ENCODE measurements at regions not wholly inside any gene's neighbourhood (a gene's known extent, or its start where the extent isn't known, plus 50 kb on each side); places are given as distances from the start of the nearest gene placed in this dataset.

DNA sequence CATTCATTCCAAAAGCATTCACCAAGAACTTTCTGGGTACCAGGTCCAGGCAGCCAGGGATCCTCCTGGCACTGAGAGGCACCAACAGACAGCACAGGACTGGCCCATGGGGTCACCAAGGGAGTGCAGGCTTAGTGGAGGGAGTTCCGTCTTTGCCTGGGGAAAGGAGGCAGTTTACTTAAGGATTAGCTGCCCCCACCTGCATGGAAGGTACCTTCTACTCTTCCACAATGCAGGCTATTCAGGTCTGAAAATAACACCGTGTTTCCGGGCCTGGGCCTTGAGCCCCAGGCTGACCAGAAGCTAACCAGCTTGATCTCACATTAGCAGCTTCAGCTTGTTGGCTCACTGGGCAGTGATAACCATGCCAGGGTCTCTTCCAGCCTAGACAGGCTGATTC is 199.4 kb downstream of the FOXA2 start:
- TF ChIP-seq TEAD4 (IDR thresholded peaks at IDR 0.05; ENCODE audit: low read length) (no peak), TEAD4 (CRISPR knock-in tag; IDR thresholded peaks at IDR 0.05; ENCODE audit: borderline replicate concordance) (no peak), POLR2A (conservative IDR thresholded peaks at IDR 0.05) (no peak), FOXM1 (IDR thresholded peaks at IDR 0.05; ENCODE audit: low read depth) (no peak), FOXM1 (CRISPR knock-in tag; IDR thresholded peaks at IDR 0.05; ENCODE audit: low read depth) (no peak), EP300 (IDR thresholded peaks at IDR 0.05; ENCODE audit: low read length) (no peak), JUND (IDR thresholded peaks at IDR 0.05; ENCODE audit: borderline replicate concordance, low read depth, low read length) (no peak), JUND (tag; IDR thresholded peaks at IDR 0.05; ENCODE audit: borderline replicate concordance, low read depth, low read length) (no peak), ZNF785 (CRISPR knock-in tag; IDR thresholded peaks at IDR 0.05) (no peak), SIX5 (IDR thresholded peaks at IDR 0.05; ENCODE audit: borderline replicate concordance in 1 of 2, insufficient read depth in 1 of 2, low read depth in 1 of 2, low read length in 2 of 2) (no peak), RAD21 (CRISPR knock-in tag; conservative IDR thresholded peaks at IDR 0.05 in 1 of 2, IDR thresholded peaks at IDR 0.05 in 1 of 2) (no peak), SP1 (CRISPR knock-in tag; IDR thresholded peaks at IDR 0.05) (no peak)
- TF ChIP-seq, protein P1, sequence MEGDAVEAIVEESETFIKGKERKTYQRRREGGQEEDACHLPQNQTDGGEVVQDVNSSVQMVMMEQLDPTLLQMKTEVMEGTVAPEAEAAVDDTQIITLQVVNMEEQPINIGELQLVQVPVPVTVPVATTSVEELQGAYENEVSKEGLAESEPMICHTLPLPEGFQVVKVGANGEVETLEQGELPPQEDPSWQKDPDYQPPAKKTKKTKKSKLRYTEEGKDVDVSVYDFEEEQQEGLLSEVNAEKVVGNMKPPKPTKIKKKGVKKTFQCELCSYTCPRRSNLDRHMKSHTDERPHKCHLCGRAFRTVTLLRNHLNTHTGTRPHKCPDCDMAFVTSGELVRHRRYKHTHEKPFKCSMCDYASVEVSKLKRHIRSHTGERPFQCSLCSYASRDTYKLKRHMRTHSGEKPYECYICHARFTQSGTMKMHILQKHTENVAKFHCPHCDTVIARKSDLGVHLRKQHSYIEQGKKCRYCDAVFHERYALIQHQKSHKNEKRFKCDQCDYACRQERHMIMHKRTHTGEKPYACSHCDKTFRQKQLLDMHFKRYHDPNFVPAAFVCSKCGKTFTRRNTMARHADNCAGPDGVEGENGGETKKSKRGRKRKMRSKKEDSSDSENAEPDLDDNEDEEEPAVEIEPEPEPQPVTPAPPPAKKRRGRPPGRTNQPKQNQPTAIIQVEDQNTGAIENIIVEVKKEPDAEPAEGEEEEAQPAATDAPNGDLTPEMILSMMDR (IDR thresholded peaks at IDR 0.05 in 2 of 3, conservative IDR thresholded peaks at IDR 0.05 in 1 of 3; ENCODE audit: insufficient read depth in 2 of 3, low read depth in 1 of 3, low read length in 3 of 3) = no peak
- TF ChIP-seq, protein P2, sequence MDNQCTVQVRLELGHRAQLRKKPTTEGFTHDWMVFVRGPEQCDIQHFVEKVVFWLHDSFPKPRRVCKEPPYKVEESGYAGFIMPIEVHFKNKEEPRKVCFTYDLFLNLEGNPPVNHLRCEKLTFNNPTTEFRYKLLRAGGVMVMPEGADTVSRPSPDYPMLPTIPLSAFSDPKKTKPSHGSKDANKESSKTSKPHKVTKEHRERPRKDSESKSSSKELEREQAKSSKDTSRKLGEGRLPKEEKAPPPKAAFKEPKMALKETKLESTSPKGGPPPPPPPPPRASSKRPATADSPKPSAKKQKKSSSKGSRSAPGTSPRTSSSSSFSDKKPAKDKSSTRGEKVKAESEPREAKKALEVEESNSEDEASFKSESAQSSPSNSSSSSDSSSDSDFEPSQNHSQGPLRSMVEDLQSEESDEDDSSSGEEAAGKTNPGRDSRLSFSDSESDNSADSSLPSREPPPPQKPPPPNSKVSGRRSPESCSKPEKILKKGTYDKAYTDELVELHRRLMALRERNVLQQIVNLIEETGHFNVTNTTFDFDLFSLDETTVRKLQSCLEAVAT (IDR thresholded peaks at IDR 0.05) = no peak

Data from K562 (cell line).